ENCODE measurements at regions not wholly inside any gene's neighbourhood (a gene's known extent, or its start where the extent isn't known, plus 50 kb on each side); places are given as distances from the start of the nearest gene placed in this dataset.

DNA sequence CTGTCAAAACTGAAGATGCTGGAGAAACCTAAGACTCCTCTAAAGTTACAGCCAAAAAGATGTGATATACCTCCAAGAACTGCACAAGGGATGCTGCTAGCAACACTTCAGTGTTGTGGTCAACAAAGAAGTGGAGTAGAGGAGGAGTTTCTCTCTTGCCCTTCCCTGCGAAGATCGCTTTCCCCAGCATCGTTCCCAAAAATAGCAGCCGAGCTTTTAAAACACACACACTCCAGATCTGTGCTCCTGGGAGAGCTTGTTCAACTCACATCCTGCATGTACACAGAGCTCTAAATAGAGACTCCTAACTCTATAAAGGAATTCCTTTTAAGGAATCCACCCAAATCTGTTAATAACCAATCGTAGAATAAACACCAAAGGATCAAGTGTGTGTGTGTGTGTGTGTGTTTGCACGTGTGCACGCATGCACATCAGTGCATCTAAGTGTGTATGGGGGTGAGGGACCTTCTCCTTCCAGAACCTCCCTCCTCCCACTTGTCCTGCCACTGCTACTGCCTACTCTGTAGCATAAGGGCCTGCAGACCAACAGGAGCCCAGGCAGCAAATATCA is 58.5 kb downstream of the PSMG1 start:
- Histone ChIP-seq H3K27me3 (no peaks in the 10 kb centered on the region), H3K9me3 (peaks cover 0 to 13% (median 0%) of the 10 kb centered on the region in 3 donors), H3K4me3 (no peak overlapping the region), H3K4me1 (peaks cover 0 to 15% (median 5%) of the 10 kb centered on the region in 4 donors), H3K36me3 (no peaks in the 10 kb centered on the region), H3K27ac (peak overlapping the region; percentile 43 to 56)
- intact Hi-C loops (cut with DNase I; ENCODE audit: low total_unique reads) = loop anchor here (5.0 kb wide), 2 partner anchors 317 to 387 kb away; partner anchors contain the start of gene ETS2
- TF ChIP-seq, protein P1, sequence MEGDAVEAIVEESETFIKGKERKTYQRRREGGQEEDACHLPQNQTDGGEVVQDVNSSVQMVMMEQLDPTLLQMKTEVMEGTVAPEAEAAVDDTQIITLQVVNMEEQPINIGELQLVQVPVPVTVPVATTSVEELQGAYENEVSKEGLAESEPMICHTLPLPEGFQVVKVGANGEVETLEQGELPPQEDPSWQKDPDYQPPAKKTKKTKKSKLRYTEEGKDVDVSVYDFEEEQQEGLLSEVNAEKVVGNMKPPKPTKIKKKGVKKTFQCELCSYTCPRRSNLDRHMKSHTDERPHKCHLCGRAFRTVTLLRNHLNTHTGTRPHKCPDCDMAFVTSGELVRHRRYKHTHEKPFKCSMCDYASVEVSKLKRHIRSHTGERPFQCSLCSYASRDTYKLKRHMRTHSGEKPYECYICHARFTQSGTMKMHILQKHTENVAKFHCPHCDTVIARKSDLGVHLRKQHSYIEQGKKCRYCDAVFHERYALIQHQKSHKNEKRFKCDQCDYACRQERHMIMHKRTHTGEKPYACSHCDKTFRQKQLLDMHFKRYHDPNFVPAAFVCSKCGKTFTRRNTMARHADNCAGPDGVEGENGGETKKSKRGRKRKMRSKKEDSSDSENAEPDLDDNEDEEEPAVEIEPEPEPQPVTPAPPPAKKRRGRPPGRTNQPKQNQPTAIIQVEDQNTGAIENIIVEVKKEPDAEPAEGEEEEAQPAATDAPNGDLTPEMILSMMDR (IDR thresholded peaks at IDR 0.05) = no peak
- DNase-seq = no peak

DNA sequence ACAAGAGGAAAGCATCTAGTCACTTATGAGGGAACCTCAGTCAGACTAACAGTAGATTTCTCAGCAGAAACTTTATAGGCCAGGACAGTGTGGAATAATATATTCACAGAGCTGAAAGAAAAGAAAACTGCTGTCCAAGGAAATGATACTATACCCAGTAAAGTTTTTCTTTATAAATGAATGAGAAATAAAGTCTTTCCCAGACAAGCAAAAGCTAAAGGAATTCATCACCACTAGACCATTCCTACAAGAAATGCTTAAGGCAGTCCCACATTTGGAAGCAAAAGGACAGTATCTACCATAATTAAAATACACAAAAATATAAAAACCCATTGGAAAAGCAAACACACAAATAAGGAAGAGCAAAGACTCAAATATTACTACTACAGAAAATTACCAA is 59.9 kb downstream of the PSMG1 start:
- DNase-seq = no peak
- H3K27ac ChIP-seq = no peak overlapping the region
- H3K36me3 ChIP-seq = no peaks in the 10 kb centered on the region
- peaks cover 0 to 13% (median 0%) of the 10 kb centered on the region in 3 donors for H3K9me3 ChIP-seq
- no peak overlapping the region for H3K4me3 ChIP-seq
- intact Hi-C loops (cut with DNase I; ENCODE audit: low total_unique reads) = no loop called here
- H3K4me1 ChIP-seq = peaks cover 0 to 15% (median 5%) of the 10 kb centered on the region in 4 donors
- H3K27me3 ChIP-seq = no peaks in the 10 kb centered on the region
- TF ChIP-seq, protein P1 (IDR thresholded peaks at IDR 0.05) = no peak

DNA sequence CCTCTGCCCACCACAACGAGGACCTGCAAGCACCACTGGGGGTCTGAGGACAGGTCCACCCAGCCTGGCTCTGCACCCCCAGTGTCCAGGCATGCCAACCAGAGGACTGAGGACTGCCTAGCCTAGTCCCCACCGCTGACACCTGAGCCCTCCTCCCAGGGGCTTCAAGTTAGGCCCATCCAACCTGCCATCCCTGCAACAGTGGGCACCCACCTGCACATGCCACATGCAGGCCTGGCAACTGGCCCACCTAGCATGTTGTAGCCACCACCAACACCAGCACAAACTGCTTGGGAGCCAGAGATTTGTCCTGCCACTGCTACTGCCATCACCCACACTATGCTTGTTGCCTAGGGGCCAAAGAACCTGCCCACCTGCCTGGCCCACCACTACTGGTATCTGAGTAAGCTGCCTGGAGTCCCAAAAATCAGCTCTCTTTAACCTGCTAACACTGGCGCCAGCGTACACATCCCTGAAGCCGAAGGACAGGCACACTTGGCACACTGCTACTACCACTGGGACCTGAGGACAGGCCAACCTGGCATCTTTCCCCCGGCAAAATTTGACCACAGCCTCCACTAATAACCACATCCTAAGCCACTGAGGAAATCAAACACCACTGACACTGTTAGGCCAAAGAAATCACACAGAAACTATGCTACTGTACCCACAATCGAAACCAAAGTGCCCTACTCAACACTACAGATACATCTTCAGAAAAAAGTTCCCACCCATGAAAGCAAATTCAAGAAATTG is 61.5 kb downstream of the PSMG1 start:
- intact Hi-C loops (cut with DNase I; ENCODE audit: low total_unique reads) = no loop called here
- DNase-seq = no peak
- Histone ChIP-seq H3K27me3 (no peaks in the 10 kb centered on the region), H3K27ac (no peak overlapping the region), H3K9me3 (peaks cover 0 to 13% (median 0%) of the 10 kb centered on the region in 3 donors), H3K36me3 (no peaks in the 10 kb centered on the region), H3K4me1 (peaks cover 0 to 15% (median 5%) of the 10 kb centered on the region in 4 donors), H3K4me3 (no peak overlapping the region)
- TF ChIP-seq, protein P1 (IDR thresholded peaks at IDR 0.05) = no peak

DNA sequence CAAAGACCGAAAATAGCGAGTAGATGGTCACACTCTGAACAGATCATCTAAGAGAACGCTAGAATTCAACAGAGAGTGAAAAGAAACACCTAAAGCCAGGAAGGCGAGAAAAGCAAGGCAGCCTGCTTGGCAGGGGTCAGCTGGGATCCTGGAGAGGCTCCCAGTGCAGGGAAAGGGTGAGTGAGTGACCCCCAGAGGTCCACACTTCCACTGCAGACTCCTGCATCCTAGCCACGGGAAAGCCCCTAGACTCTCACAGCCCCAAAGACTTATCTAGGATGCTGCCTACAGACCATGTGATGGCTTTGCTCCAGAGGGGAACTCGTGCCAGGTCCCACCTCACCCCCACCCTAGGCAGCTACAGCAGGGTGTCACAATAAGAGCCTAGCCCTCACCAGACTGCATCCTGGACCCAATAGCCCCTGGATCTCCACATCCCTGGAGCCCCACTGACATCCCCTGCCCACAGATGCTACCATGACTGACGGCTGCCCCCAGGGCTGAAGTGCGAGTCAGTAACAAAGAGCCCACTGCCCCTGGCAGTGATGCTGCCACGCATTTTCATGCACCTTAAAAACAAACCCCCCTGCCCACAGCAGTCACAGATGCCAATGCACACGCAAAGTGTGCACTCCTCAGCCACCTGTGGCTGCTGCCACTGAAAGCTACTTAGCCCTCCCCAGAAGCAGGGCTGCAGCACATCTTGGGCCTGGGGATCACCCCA is 62.2 kb downstream of the PSMG1 start:
- TF ChIP-seq, protein P1 (IDR thresholded peaks at IDR 0.05) = no peak
- H3K36me3 ChIP-seq = no peaks in the 10 kb centered on the region
- peaks cover 0 to 15% (median 5%) of the 10 kb centered on the region in 4 donors for H3K4me1 ChIP-seq
- no peak overlapping the region for H3K4me3 ChIP-seq
- DNase-seq = no peak
- H3K27ac ChIP-seq = no peak overlapping the region
- H3K27me3 ChIP-seq = no peaks in the 10 kb centered on the region
- H3K9me3 ChIP-seq = peaks cover 0 to 13% (median 0%) of the 10 kb centered on the region in 3 donors
- intact Hi-C loops (cut with DNase I; ENCODE audit: low total_unique reads) = no loop called here

DNA sequence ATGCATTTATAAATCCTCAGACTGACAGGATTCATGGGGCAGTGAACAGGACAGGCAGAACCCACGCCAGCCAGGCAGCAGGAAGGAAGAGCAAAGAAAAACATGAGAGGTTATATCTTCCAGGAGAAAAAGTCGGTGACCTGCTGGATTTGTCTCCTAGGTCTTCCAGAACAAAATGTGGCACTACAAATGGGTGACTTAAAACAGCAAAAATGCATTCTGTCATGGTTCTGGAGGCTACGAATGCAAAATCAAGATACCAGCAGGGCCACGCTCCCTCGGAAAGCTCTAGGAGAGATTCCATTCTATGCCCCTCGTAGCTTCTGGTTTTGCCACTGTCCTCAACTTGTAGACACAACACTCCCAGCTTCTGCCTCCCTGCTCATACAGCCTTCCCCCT is 63.4 kb downstream of the PSMG1 start:
- no peak for DNase-seq
- TF ChIP-seq, protein P1 (IDR thresholded peaks at IDR 0.05) = no peak
- Histone ChIP-seq H3K27ac (no peak overlapping the region), H3K4me3 (no peak overlapping the region), H3K27me3 (no peaks in the 10 kb centered on the region), H3K36me3 (no peaks in the 10 kb centered on the region), H3K4me1 (peaks cover 0 to 17% (median 13%) of the 10 kb centered on the region in 4 donors), H3K9me3 (peaks cover 0 to 13% (median 0%) of the 10 kb centered on the region in 3 donors)
- intact Hi-C loops (cut with DNase I; ENCODE audit: low total_unique reads) = no loop called here
